SK-N-DZ (cell line): ENCODE measurements at regions not wholly inside any gene's neighbourhood (a gene's known extent, or its start where the extent isn't known, plus 50 kb on each side); places are given as distances from the start of the nearest gene placed in this dataset.
"Not testable (repeated sequence)": the region's sequence is repeated elsewhere in the genome, so short reads cannot be mapped to it uniquely, and the experiment has no call there.

ENCODE experiments used
- DNase-seq: peaks from one replicate; pipeline ENCODE4 v3.0.0-alpha.2; 2015; ENCODE audit warnings: low spot score

- DNase-seq: not testable (repeated sequence)
These were observed 72.1 kb downstream of the OGFRL1 start for GRCh38 chr6:71360556-71361335.

- DNase-seq: no peak
These were observed 76.4 kb downstream of the OGFRL1 start for GRCh38 chr6:71364889-71365542.

DNA sequence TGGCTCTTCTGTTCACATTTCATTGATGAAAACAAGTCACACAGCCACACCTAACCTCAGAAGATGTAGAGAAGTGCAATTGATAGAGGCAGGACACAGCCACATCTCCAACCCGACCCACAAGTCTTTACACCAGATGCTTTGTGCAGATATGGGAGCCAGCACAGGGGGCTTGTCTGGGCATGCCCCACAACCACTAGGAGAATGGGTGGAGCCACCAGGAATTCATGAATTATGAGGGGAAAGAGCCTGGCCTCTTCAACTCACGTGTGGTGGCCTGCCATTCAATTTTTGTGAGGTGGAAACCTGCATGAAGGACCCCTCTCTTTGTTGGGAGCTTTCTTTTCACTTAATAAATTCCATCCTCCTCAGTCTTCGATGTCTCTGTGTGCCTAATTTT is 79.1 kb downstream of the OGFRL1 start:
- no peak for DNase-seq

DNA sequence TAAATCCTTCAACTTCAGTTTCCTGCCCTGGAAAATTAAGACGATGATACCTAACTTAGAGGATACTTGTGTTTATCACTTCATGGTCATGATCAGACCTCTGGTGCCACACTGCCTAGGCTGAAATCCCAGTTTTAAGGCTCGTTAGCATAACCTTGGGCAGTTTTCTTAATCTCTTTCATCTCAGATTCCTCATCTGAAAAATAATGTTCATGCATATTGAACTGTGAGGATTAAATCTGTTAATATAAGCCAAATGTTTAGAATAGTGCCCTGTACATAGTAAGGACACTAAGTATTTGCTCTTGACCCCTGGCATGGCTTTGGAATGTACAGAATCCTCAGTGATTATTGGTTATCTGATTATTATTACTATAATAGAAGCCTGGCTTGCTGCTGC is 79.7 kb downstream of the OGFRL1 start:
- no peak for DNase-seq

DNA sequence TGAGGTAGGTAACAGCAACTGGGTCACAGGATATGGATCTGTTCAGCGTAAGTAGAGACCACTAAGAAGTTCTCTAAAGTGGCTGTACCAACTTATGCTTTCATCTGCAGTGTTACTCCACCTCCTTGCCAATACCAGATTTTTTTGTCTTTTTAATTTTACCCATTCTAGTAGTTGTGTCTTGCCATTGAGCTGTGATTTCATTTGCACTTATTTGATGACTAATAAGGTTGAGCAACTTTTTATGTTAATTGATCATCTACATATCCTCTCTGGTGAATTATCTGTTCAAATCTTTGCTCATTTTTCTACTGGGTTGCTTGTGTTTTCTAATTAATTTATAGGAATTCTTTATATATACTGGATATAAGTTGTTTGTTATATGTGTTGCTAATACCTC is 82.9 kb downstream of the OGFRL1 start:
- no peak for DNase-seq

GRCh38 chr6:71373943-71374342 is 85.3 kb downstream of the OGFRL1 start:
- DNase-seq: no peak

DNA sequence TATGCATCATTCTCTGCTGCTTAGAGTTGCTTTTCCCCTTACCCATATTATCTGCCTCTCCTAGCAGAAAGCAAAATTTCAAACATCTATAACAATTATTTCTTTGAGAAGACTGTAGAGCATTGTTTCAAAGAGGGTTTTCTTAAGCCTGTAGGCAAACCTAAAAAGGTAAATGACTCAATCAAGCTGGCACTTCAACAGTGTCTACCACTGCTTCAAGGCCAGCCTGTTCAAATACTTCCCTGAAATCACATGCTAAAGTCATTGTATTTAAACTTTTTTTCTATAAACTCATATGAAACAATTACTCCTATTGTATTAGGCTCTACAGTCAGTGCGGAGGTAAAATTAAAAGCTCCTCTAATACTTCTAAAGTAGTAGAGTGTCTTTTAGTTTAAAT is 87.1 kb downstream of the OGFRL1 start:
- DNase-seq: no peak

DNA sequence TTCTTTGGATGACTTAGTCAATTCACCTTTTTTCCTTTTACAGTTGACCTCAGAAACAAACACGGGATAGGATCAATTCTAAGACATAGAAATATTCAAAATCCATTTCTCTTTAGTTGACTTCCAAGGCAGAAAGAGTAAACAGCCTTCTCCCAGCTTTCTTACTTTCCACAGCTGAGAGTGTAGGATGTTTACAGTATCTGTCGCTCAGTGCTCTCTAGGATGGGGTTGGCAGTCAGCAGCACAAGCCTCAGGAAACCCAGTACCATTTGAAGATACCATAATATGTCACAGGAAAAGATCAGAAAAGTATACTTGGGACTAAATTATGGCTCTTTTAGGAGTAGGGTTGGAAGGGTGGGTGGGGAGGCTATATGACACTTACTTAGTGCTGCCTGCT is 88.2 kb downstream of the OGFRL1 start:
- DNase-seq: no peak

GRCh38 chr6:71383476-71383875 is 94.9 kb downstream of the OGFRL1 start:
- no peak for DNase-seq

DNA sequence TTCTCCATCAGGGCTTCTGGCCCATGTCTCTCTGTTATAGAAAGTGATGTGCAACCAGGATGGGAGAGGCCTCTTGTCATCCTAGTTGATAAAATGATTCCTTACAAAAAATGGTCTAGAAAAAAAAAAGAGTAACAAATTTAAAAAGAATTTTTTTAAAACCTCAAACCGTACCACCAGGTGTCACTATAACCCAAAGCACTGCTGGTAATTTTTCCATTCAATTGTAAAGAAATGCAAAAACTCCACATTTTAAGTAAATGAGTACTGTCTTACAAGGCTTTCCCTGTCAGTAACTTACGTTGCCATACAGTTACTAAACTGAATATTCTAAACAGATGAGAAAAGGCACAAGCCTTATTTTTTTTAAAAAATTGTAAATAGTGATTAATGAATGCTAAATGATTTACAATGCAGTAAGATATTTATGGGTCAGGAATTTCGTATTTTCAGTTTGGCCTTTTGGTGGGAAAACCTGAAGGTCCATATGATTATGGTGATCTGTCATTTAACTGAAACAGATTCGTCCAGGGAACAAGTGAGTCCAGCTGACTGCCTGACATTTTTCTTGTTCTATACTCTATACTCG is 95.4 kb downstream of the OGFRL1 start:
- peak; percentile 26 for DNase-seq

- DNase-seq: no peak
These were observed 96.7 kb downstream of the OGFRL1 start for GRCh38 chr6:71385111-71385822.

DNA sequence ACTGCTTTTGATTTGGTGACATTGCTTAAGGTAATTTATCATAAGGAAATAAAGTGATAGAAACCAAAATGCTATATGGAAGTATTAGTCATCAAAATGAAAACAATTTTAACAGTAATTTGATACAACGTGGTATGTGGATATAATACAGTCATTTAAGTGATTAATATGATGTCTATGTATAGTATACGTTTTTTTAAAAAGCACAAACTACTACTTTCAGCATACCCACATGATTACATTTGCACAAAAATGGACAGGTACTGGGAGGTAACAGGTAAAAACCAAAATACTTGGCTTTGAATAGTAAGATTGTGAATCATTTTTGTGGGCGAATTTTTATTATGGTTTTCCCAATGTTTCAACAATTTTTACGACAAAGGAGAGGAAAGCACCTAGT is 97.6 kb downstream of the OGFRL1 start:
- DNase-seq: no peak

GRCh38 chr6:71387179-71387578 is 98.6 kb downstream of the OGFRL1 start:
- no peak for DNase-seq

- no peak for DNase-seq
These were observed 99.6 kb downstream of the OGFRL1 start for GRCh38 chr6:71388068-71388744.

- DNase-seq: no peak
These were observed 100.4 kb downstream of the OGFRL1 start for GRCh38 chr6:71388856-71389527.

DNA sequence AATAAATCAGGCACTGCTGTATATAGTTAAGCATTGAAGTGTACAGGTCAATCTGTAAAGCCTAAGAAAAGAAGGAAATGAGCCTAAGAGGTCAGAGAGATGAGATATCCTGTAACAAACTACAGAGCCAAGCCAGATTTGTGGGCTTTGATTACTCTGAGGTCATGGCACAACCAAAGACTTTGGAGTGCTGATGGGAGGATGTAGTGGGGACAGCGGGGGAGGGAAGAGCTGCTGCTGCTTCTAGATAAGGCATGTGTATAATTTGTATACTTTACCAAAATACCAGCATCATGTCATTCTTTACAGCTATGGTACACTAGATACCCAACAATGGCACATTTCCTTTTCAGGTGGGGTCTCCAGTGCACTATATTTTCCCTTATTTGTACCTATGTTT is 102.5 kb downstream of the OGFRL1 start:
- no peak for DNase-seq

GRCh38 chr6:71392276-71392675 is 103.7 kb downstream of the OGFRL1 start:
- DNase-seq: no peak

DNA sequence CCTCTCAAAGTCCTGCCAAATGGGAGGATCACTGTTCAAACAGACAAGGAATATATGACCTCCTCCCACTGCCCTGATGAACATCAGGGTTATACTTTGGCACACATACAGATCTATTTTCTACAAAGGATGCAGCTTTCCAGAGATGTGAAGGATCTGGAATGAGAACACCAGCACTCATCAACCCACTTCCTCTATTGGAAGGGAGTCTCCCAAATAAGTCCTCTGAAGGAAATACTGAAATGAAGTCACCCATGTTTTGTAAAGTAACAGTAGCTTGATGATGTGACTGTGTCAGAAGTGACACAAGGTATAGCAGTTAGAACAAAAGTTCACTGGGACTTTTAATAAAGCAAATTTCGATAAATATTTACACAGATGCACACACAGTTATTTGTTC is 104.9 kb downstream of the OGFRL1 start:
- DNase-seq: no peak

GRCh38 chr6:71393981-71394432 is 105.4 kb downstream of the OGFRL1 start:
- no peak for DNase-seq

DNA sequence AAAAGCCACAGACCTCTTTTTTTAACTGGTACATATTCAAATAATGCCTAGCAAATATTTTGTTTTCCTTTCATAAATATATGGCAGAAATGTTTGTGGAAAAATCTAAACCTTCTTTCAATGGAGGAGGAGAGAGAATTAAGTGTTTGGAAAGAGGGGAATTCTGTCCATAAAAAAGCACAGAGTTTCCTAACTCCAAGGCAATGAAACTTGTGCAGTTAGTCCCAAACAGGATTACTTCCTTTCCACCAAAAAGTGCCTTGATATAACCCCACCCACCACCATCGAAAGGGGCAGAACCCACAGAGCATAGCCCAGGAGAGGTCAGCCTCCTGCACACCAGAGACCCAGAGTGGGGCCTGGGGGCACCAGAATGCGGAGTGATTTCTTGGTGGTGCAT is 106.3 kb downstream of the OGFRL1 start:
- DNase-seq: no peak
